T follicular helper cell (primary cell): ENCODE measurements at regions not wholly inside any gene's neighbourhood (a gene's known extent, or its start where the extent isn't known, plus 50 kb on each side); places are given as distances from the start of the nearest gene placed in this dataset.

Source experiments
- DNase-seq: peaks from one replicate; pipeline ENCODE4 v3.0.0-alpha.2; 2020; ENCODE audit warnings: low read depth

DNA sequence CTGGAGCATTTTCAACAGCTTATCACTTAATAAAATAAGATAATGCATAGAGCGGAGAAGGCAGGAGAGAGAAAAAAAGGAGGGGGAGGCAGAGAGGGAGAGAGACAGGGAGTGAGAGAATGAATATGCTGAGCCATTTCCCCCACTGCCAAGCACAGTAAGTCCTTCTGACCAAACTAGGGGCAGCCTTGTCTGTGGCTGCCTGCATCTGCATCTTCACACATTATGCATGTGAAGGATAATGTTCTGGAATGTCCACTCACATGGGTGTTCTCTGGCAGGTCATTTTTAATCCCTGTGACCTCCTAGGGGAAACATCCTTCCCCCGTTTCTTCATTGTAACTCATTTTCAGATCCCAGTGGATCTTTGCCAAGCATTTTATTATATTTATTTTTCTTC is 269.3 kb downstream of the FOXA2 start:
- DNase-seq: no peak

GRCh38 chr20:22312744-22313346 is 271.5 kb downstream of the FOXA2 start:
- DNase-seq: no peak

DNA sequence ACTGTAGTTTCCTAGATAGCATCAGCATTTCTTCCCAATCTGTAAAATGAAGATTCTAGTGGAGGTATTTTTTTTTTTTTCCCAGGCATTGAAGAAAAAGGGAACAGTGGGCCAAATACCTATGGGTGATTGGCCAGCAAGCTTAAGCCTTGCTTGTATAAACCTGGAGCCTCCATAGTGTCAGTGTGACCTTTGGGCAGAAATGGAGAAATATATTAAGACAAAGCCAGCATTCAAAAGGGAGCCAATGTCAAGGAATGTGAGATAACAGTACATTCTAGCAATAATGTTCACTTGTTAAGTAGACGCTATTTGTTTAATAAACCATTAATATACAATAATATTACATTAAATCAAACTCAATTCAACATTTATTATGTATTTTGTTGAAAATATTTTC is 275.4 kb downstream of the FOXA2 start:
- no peak for DNase-seq

DNA sequence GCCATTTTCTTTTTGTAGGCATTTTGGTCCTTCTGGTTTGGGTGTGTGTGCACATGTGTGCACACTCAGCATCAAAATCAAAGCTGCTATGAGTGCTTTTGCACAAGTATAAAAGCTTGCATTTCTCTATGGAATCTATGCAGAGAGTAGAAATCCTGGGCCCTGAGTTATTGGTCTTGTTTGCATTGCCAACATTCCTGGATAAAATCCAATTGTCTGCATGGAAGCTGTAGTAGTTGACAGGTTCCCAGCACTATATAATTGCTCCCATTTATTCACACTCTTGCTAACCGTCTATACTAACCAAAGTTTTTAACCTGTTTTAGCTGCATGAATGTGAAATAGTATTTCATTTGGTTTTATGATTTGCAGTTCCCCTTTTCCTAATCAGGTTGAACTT is 277.0 kb downstream of the FOXA2 start:
- DNase-seq: no peak

GRCh38 chr20:22305381-22305780 is 279.0 kb downstream of the FOXA2 start:
- no peak for DNase-seq

- no peak for DNase-seq
Observed at GRCh38 chr20:22303523-22303922, 280.8 kb downstream of the FOXA2 start.

DNA sequence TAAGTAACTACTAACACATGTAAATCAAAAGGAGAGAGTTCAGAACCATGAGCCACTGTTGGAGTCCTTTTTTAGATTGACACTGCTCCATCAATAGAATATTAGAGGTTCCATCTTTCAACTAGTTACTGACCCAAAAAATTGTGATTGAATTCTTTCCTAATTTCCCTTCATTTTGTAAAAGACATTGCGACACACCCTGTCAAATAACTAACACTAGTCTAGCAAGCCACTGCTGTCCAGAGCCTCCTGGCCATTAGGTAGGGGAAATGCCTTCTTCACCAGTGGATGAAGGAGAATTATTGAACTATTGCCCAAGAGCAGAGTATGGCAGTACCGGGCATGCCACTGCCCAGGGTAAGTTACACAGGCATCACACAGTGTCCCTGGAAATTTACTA is 282.3 kb downstream of the FOXA2 start:
- DNase-seq: no peak

- DNase-seq: no peak
Observed at GRCh38 chr20:22293886-22294285, 290.5 kb downstream of the FOXA2 start.

GRCh38 chr20:22289442-22289841 is 294.9 kb downstream of the FOXA2 start:
- no peak for DNase-seq

DNA sequence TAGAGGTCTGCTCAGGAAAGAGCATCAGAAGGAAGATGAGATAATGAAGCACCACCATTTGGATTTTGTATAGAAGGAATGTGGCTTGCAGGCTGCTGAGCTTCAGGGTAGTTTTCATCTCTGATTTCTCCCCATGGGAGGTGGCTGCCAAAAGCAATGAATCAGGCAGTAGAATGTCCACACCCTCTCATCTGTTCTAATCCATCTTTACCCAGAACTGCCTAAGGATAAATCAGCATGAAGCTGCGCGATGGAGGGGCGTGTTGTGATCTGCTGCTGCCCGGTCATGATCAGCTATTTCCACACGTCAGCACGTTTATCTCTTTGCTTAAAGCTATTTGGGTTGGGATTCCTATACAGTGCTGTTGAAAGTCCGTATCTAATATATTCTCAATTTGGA is 295.4 kb downstream of the FOXA2 start:
- DNase-seq: no peak

DNA sequence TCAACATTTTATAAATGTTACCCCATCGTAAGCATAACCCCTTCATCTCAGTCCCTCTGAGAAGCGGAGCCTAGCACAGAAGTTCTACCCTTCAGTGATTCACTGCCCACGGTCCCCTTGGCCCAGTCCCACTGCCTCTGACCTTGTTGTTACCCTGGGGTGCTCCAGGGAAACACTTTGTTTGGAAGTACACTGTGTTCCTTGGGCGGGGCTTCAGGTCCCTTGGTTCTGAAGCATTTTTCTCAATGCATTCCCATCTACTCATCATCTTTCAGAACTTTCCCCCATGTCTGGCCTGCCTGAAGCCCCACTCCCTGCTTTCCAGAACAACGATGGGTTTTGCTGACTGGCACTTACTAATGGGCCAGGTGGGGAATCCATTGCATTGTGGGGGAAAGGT is 296.2 kb downstream of the FOXA2 start:
- DNase-seq: no peak

DNA sequence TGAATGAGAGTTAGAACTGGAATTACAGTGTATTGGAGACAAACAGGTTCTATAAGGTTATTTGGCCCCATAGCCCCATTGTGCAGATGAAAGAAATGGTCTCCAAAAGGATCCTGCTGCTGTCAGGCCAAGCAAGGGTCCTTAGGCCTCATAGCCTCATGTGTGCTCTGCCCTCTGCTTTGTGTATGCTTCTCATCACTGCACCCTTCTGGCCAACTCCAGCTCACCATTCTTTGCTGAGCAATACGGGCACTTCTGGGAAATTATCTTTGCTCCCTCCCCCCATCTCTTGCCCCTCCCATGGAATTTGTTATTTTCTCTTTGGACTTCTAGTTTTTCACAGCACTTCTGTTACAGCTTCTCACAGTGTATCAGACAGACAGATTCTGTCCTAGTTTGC is 298.8 kb downstream of the FOXA2 start:
- DNase-seq: no peak

GRCh38 chr20:22282696-22283095 is 301.7 kb downstream of the FOXA2 start:
- DNase-seq: no peak

DNA sequence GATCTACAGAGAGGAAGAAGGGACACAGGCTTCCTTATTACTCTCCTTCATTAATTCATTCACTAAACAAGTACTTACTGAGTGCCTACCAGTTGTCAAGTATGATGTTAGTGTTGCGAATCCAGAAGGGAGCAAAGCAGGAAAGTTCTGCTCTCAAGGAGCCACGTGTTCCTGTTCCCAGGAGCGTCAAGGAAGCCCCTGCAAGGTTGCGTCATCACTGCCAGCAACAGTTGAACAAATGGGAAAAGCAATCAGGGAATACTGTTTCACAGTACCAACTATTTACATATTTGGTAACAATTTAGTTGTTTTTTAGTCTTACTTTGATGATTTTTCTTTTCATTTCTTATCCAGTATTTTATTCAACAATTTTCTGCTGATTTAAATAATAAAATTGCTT is 310.0 kb downstream of the FOXA2 start:
- DNase-seq: no peak

DNA sequence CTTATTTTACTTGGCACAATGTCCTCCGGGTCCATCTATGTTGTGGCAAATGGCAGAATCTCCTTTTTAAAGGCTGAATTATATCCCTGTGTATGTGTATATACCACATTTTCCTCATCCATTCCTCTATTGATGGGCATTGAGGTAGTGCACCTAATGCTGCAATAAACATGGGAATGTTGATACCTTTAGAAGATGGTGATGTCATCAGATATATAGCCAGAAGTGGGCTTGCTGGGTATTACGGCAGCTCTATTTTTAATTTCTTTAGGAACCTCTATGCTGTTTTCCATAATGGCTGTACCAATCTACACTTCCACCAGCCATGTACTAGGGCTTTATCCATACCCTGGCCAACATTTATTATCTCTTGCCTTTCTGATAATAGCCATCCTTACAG is 315.7 kb downstream of the FOXA2 start:
- DNase-seq: no peak

GRCh38 chr20:22264917-22265316 is 319.5 kb downstream of the FOXA2 start:
- no peak for DNase-seq

GRCh38 chr20:22260506-22260905 is 323.9 kb downstream of the FOXA2 start:
- no peak for DNase-seq

DNA sequence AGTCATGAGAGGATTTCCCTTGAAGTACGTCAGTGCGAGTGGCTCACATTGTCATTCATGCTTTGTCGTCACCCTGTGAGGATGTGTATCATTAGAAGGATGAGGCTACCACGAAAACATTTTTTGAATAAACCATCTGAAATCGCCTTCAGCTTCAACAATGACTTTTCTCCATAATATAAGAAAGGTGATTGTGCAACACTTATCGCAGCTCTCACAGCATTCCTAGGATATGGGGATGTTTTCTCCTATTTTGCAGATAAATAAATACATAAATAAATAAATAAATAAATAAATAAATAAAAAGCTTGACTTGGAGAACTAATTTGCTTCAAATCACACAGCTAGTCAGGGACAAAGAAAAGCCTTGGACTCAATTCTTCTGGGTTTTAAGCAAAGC is 326.5 kb downstream of the FOXA2 start:
- DNase-seq: no peak

GRCh38 chr20:22248051-22248667 is 336.2 kb downstream of the FOXA2 start:
- no peak for DNase-seq

DNA sequence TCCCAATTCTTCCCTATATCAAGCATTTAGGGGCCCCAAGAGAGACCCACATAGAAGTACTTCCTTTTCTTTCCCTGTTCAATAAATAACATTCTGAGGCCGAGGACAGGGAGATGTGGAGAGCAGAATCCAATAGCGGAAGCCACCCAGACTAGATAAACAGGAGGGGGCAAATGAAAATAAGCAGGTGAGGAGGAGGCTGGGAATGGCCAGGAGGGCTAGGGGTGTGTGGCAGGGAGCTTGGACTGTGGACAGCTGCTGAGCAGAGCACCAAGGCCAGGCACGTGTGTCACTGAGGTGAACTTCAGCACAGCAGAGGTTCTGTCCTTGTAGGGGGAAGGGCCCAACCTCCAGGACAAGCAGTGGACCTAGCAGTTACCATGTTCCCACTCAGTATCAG is 339.2 kb downstream of the FOXA2 start:
- DNase-seq: no peak

GRCh38 chr20:22243067-22243466 is 341.3 kb downstream of the FOXA2 start:
- DNase-seq: no peak

DNA sequence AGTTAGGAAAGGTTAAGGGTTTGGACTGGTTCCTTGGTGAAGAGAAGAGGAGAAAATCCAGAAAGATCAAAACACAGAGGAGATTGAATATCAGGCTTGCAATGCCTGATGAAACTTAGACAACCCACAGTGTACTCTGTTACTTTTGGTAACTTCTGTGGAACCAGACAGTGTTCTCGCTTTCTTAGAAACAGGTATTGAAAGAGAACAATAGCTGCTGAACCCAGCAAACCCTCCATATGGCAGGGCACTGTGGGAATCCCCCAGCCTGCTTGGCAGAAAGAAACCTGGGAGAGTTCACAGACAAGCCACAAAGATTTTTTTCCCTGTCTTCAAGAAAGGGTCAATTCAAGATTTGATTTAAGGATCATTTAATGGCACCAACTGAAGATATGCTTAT is 342.8 kb downstream of the FOXA2 start:
- no peak for DNase-seq

- no peak for DNase-seq
Observed at GRCh38 chr20:22232923-22233322, 351.4 kb downstream of the FOXA2 start.

DNA sequence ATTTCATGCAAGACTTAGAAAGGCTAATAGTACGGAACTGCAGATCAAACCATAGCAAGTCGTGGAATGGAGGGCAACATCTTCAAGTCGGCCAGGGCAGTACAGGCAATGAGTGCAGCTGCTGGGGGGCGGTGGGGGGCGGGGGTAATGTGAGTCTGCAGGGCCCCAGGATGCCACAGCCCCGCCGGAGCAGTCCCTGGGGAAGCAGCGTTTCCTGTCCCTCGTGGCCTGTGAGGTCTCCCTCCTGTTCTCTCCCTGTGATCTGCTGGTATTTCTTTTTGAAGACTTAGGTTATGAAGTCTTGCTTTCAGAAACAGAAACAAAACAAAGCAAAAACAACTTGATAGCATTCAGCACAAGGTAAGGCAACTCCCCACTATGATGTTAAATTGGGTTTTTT is 351.9 kb downstream of the FOXA2 start:
- DNase-seq: no peak
